ENCODE measurements at regions not wholly inside any gene's neighbourhood (a gene's known extent, or its start where the extent isn't known, plus 50 kb on each side); places are given as distances from the start of the nearest gene placed in this dataset.

DNA sequence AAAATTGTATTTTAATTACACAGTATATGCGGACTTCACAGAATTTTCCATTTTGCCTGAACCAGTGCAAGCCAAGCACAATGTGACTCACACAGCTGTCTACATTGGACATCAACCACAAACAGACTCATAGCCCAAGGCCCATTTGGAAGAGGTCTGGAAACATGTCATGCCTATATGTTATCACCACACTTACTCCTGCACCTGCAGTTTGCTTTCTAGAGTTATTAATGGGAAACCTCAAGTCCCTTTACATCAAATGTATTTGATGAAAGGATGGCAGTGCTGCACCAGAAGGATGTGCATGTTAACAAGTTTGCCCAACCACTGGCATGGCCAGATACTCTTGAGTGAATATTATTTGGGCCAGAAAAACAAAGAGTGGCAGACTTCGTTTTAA is 548.9 kb upstream of the CDH2 start:
- no peaks in the 10 kb centered on the region for H3K4me1 Mint-ChIP-seq
- H3K36me3 Mint-ChIP-seq, result no peaks in the 10 kb centered on the region
- no peaks in the 10 kb centered on the region for H3K9me3 Mint-ChIP-seq
- ATAC-seq (replicated peaks) (no peak), DNase-seq (no peak)
- H3K27ac Mint-ChIP-seq, result no peak overlapping the region
- H3K4me3 Mint-ChIP-seq, result no peak overlapping the region
- H3K27me3 Mint-ChIP-seq, result no peaks in the 10 kb centered on the region

DNA sequence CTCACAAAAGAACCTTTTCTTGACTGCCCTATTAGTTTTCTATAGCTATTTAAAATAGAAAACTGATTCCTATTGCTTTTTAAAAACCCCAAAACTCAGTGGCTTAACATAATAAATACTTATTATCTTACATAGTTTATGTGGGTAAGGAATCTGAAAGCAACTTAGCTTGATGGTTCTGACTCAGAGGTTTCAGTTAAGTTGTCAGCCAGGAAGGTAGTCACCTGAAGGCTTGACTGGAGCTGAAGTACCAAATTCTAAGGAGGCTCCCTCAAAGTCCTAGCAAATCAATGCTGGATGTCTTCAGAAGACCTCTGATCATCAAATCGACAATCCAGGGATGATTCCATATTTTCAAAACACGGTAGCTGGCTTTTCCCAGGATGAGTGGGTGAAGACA is 546.6 kb upstream of the CDH2 start:
- ATAC-seq (replicated peaks) (no peak), DNase-seq (no peak)
- Mint-ChIP-seq H3K4me3 (no peak overlapping the region), H3K4me1 (no peaks in the 10 kb centered on the region), H3K27ac (no peak overlapping the region), H3K36me3 (no peaks in the 10 kb centered on the region), H3K27me3 (no peaks in the 10 kb centered on the region), H3K9me3 (no peaks in the 10 kb centered on the region)

DNA sequence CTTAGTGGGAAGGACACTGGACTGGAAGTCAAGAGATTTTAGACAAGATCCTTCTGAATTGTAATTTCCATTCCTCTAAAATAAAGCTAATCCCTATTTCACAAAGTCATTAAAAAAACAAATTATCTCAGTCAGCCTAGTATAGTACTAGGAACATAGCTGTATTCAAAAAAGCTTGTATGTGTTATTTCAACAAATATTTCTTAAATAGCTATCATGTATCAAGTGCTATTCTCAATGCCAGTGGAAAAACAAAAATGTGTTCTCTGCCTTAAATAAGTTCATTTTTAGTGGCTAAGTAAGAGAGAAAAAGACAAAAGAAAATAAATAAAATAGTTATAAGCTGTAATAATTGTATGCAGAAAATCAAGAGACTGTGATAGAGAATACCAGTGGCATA is 541.8 kb upstream of the CDH2 start:
- Mint-ChIP-seq H3K36me3 (no peaks in the 10 kb centered on the region), H3K9me3 (peaks cover 0 to 5% of the 10 kb centered on the region in 2 donors), H3K4me3 (no peak overlapping the region), H3K27me3 (no peaks in the 10 kb centered on the region), H3K27ac (no peak overlapping the region), H3K4me1 (no peaks in the 10 kb centered on the region)
- DNase-seq, result no peak
- ATAC-seq (replicated peaks), result no peak

DNA sequence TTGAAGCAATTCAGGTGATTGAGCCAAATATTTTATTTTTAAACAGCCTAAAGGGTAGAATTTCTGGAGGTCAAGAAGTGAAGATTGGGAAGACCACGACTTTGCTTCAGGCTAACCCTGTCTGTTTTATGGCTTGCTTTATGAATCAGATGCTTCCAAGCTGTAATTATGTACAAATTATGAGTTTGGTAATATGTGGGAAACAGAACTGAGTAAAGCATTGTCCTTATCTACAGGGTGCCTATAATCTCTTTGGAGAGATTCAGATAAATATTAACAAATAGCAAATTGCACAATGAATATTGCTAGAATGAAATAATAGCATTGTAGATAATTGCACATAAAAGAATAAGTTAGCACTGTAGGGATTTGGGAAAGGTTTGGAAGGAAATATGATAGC is 539.4 kb upstream of the CDH2 start:
- no peaks in the 10 kb centered on the region for H3K36me3 Mint-ChIP-seq
- H3K27me3 Mint-ChIP-seq, result no peaks in the 10 kb centered on the region
- H3K4me1 Mint-ChIP-seq, result no peaks in the 10 kb centered on the region
- no peak for ATAC-seq (replicated peaks)
- H3K4me3 Mint-ChIP-seq, result no peak overlapping the region
- H3K27ac Mint-ChIP-seq, result no peak overlapping the region
- H3K9me3 Mint-ChIP-seq, result peaks cover 0 to 5% of the 10 kb centered on the region in 2 donors
- no peak for DNase-seq

- Mint-ChIP-seq H3K4me3 (no peak overlapping the region), H3K27ac (no peak overlapping the region), H3K4me1 (no peaks in the 10 kb centered on the region), H3K36me3 (no peaks in the 10 kb centered on the region), H3K27me3 (no peaks in the 10 kb centered on the region), H3K9me3 (peaks cover 0 to 5% of the 10 kb centered on the region in 2 donors)
- ATAC-seq (replicated peaks) (no peak), DNase-seq (no peak)
Observed at GRCh38 chr18:28715206-28715605, 538.3 kb upstream of the CDH2 start.

- Mint-ChIP-seq H3K4me1 (no peaks in the 10 kb centered on the region), H3K36me3 (no peaks in the 10 kb centered on the region), H3K4me3 (no peak overlapping the region), H3K27me3 (no peaks in the 10 kb centered on the region), H3K9me3 (peaks cover 0 to 5% of the 10 kb centered on the region in 2 donors), H3K27ac (no peak overlapping the region)
- ATAC-seq (replicated peaks) (no peak), DNase-seq (no peak)
Observed at GRCh38 chr18:28714498-28714897, 537.6 kb upstream of the CDH2 start.

- Mint-ChIP-seq H3K36me3 (no peaks in the 10 kb centered on the region), H3K4me1 (no peaks in the 10 kb centered on the region), H3K4me3 (no peak overlapping the region), H3K27ac (no peak overlapping the region), H3K9me3 (peaks cover 0 to 4% of the 10 kb centered on the region in 2 donors), H3K27me3 (no peaks in the 10 kb centered on the region)
- ATAC-seq (replicated peaks), result no peak
- no peak for DNase-seq
Observed at GRCh38 chr18:28712796-28713425, 536.0 kb upstream of the CDH2 start.

DNA sequence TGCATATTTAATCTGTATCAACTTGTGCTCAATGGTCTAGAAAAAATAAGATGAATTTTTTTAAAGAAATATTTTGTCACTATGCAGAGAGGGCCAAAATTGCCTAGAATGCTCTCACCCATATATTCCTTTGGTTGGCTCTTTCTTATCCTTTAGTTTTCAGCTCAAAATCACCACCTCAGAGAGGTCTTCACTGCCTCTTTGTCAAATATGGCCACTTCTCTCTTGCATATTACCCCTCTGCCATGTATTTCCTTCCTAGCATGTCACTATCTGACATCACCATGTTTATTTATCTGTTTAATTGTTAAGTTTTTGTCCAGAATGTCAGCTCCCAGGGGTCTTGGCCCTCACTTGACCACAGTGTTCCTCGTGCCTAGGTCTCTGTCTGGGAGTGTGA is 535.2 kb upstream of the CDH2 start:
- DNase-seq (no peak), ATAC-seq (replicated peaks) (no peak)
- Mint-ChIP-seq H3K4me1 (no peaks in the 10 kb centered on the region), H3K9me3 (no peaks in the 10 kb centered on the region), H3K27me3 (no peaks in the 10 kb centered on the region), H3K4me3 (no peak overlapping the region), H3K36me3 (no peaks in the 10 kb centered on the region), H3K27ac (no peak overlapping the region)

DNA sequence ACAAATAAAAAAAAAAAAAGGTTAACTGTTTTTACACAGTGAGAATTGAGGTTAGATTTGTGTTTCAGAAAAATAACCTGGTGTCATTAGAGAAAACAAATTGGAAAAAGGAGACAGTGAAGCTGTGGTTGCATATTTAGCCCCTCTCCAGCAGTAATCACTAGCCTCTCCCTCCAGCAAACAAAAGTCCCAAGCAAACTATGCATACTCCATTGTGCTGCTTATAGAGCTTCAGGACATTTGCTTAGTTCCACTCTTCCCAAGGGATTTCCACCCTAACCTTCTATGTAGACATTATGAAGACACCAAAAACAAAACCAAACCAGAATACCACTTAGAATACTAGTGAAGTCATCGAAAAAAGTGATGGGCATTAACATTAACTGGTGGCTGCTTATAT is 534.2 kb upstream of the CDH2 start:
- no peaks in the 10 kb centered on the region for H3K36me3 Mint-ChIP-seq
- DNase-seq (no peak), ATAC-seq (replicated peaks) (no peak)
- no peak overlapping the region for H3K27ac Mint-ChIP-seq
- H3K4me3 Mint-ChIP-seq, result no peak overlapping the region
- no peaks in the 10 kb centered on the region for H3K27me3 Mint-ChIP-seq
- no peaks in the 10 kb centered on the region for H3K4me1 Mint-ChIP-seq
- H3K9me3 Mint-ChIP-seq, result no peaks in the 10 kb centered on the region

GRCh38 chr18:28707006-28707405 is 530.1 kb upstream of the CDH2 start:
- Mint-ChIP-seq H3K4me3 (no peak overlapping the region), H3K36me3 (no peaks in the 10 kb centered on the region), H3K27ac (no peak overlapping the region), H3K4me1 (no peaks in the 10 kb centered on the region), H3K27me3 (no peaks in the 10 kb centered on the region), H3K9me3 (no peaks in the 10 kb centered on the region)
- ATAC-seq (replicated peaks) (no peak), DNase-seq (no peak)

- Mint-ChIP-seq H3K36me3 (no peaks in the 10 kb centered on the region), H3K27ac (no peak overlapping the region), H3K4me3 (no peak overlapping the region), H3K9me3 (no peaks in the 10 kb centered on the region), H3K27me3 (no peaks in the 10 kb centered on the region), H3K4me1 (no peaks in the 10 kb centered on the region)
- DNase-seq (no peak), ATAC-seq (replicated peaks) (no peak)
Observed at GRCh38 chr18:28706397-28706796, 529.5 kb upstream of the CDH2 start.

- no peaks in the 10 kb centered on the region for H3K9me3 Mint-ChIP-seq
- H3K27ac Mint-ChIP-seq, result no peak overlapping the region
- H3K4me1 Mint-ChIP-seq, result no peaks in the 10 kb centered on the region
- ATAC-seq (replicated peaks) (no peak), DNase-seq (no peak)
- no peak overlapping the region for H3K4me3 Mint-ChIP-seq
- H3K36me3 Mint-ChIP-seq, result no peaks in the 10 kb centered on the region
- H3K27me3 Mint-ChIP-seq, result no peaks in the 10 kb centered on the region
Observed at GRCh38 chr18:28705482-28705881, 528.6 kb upstream of the CDH2 start.

GRCh38 chr18:28692337-28692736 is 515.4 kb upstream of the CDH2 start:
- no peaks in the 10 kb centered on the region for H3K4me1 Mint-ChIP-seq
- no peaks in the 10 kb centered on the region for H3K36me3 Mint-ChIP-seq
- ATAC-seq (replicated peaks) (no peak), DNase-seq (no peak)
- no peak overlapping the region for H3K4me3 Mint-ChIP-seq
- H3K9me3 Mint-ChIP-seq, result peaks cover 6 to 15% of the 10 kb centered on the region in 2 donors
- no peak overlapping the region for H3K27ac Mint-ChIP-seq
- no peaks in the 10 kb centered on the region for H3K27me3 Mint-ChIP-seq

GRCh38 chr18:28691496-28691840 is 514.5 kb upstream of the CDH2 start:
- Mint-ChIP-seq H3K36me3 (no peaks in the 10 kb centered on the region), H3K9me3 (peaks cover 6 to 13% of the 10 kb centered on the region in 2 donors), H3K27me3 (no peaks in the 10 kb centered on the region), H3K4me3 (no peak overlapping the region), H3K27ac (no peak overlapping the region), H3K4me1 (no peaks in the 10 kb centered on the region)
- ATAC-seq (replicated peaks), result no peak
- no peak for DNase-seq

DNA sequence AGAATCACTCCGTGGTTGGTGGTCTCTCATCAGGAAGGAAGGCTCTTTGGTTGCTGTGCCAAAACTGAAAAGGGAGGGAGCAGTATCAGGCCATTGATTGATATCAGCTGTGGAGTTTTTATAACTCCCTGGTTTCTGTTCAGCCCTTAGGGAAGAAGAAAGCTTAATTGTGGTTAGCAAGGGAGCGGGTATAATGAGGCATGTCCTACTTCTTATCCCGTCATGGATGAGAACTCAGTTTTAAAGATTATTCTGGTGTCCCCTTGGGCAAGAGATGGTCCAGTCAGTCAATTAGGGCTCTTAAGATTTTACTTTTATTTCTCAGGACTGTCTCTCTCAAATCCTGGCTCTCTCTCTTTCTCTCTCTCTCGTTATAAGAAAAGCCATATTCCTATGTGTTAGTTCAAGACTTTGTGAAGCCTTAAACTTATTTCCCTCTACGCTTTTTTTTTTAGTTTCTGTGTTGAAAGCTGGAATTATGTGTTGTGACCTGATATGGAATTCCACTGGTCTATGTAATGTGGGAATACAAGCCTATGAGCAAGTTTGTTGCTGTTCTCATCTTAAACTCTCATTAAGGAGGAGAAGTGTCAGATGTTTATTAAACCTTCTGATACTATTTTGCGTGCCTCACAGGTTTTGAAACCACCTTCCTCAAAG is 514.0 kb upstream of the CDH2 start:
- Mint-ChIP-seq H3K9me3 (peaks cover 6 to 13% of the 10 kb centered on the region in 2 donors), H3K27me3 (no peaks in the 10 kb centered on the region), H3K36me3 (no peaks in the 10 kb centered on the region), H3K27ac (no peak overlapping the region), H3K4me1 (no peaks in the 10 kb centered on the region), H3K4me3 (no peak overlapping the region)
- ATAC-seq (replicated peaks) (no peak), DNase-seq (no peak)

GRCh38 chr18:28690100-28690499 is 513.2 kb upstream of the CDH2 start:
- Mint-ChIP-seq H3K4me1 (no peaks in the 10 kb centered on the region), H3K27me3 (no peaks in the 10 kb centered on the region), H3K36me3 (no peaks in the 10 kb centered on the region), H3K4me3 (no peak overlapping the region), H3K9me3 (peaks cover 6 to 13% of the 10 kb centered on the region in 2 donors), H3K27ac (no peak overlapping the region)
- DNase-seq (no peak), ATAC-seq (replicated peaks) (no peak)
